Sigmoid colon (tissue), 6 donors: ENCODE measurements at regions not wholly inside any gene's neighbourhood (a gene's known extent, or its start where the extent isn't known, plus 50 kb on each side); places are given as distances from the start of the nearest gene placed in this dataset.

Experiments
- DNase-seq: peaks from one replicate; pipeline ENCODE4 v3.0.0-alpha.2; 2019
- H3K27ac ChIP-seq, 4 donors: fragments of 200-600 bp; sonication (generic); one replicate each; pipeline ENCODE4 v1.5.1; 2016 to 2019; ENCODE audit warnings: mild to moderate bottlenecking in 1 of 4
- H3K27me3 ChIP-seq, 3 donors: fragments of 200-600 bp; sonication (generic); one replicate each; pipeline ENCODE4 v1.5.1; 2019; ENCODE audit warnings: mild to moderate bottlenecking in 1 of 3
- H3K36me3 ChIP-seq, 4 donors: fragments of 200-600 bp; sonication (generic); one replicate each; pipeline ENCODE4 v1.5.1; 2016 to 2019
- H3K4me1 ChIP-seq, 4 donors: fragments of 200-600 bp; sonication (generic); one replicate each; pipeline ENCODE4 v1.5.1; 2017 to 2019
- H3K4me3 ChIP-seq, 4 donors: fragments of 200-600 bp; sonication (generic); one replicate each; pipeline ENCODE4 v1.5.1; 2017 to 2019; ENCODE audit warnings: mild to moderate bottlenecking in 2 of 4, moderate library complexity in 1 of 4
- H3K9me3 ChIP-seq, 4 donors: fragments of 200-600 bp in 3 of 4; sonication (generic) in 3 of 4; one replicate each; pipeline versions ENCODE4 v1.5.1 to v1.6.1; 2013 to 2019
- EP300 ChIP-seq, 4 donors: sonication (generic); formaldehyde crosslinking; IDR thresholded peaks; one replicate each; pipeline ENCODE4 v1.6.1; 2017; ENCODE audit warnings: antibody characterized with exemption in 4 of 4
- POLR2A ChIP-seq, 2 donors: fragments of 450-650 bp; IDR thresholded peaks; one replicate each; pipeline ENCODE4 v1.6.1; 2016; ENCODE audit warnings: antibody characterized with exemption in 2 of 2, mild to moderate bottlenecking in 2 of 2, moderate library complexity in 2 of 2
- POLR2AphosphoS5 ChIP-seq, 4 donors: sonication (generic); formaldehyde crosslinking; IDR thresholded peaks; one replicate each; pipeline ENCODE4 v1.6.1; 2017; ENCODE audit warnings: antibody characterized with exemption in 4 of 4
- WGBS, 2 donors: extraction: QIAGEN DNeasy Blood & Tissue Kit; methylation state at CpG; one replicate each; pipeline ENCODE4 v1.1.7; 2013; 5-methylcytosine and 5-hydroxymethylcytosine counted together
- intact Hi-C: fragments of 100-400 bp; cut with DNase I; formaldehyde crosslinking; loops from one replicate; pipeline ENCODE4 v1.15.1; 2023
- TF ChIP-seq, protein P1 (sequence below), 4 experiments: fragments of 450-650 bp in 3 of 4; fragments of 200-600 bp in 1 of 4; IDR thresholded peaks; one replicate each; pipeline ENCODE4 v1.5.1; 2016 to 2019; ENCODE audit warnings: antibody characterized with exemption in 4 of 4, mild to moderate bottlenecking in 3 of 4, moderate library complexity in 2 of 4
- donor health status: healthy with polysubstance abuse.
- donor health status: healthy.

DNA sequence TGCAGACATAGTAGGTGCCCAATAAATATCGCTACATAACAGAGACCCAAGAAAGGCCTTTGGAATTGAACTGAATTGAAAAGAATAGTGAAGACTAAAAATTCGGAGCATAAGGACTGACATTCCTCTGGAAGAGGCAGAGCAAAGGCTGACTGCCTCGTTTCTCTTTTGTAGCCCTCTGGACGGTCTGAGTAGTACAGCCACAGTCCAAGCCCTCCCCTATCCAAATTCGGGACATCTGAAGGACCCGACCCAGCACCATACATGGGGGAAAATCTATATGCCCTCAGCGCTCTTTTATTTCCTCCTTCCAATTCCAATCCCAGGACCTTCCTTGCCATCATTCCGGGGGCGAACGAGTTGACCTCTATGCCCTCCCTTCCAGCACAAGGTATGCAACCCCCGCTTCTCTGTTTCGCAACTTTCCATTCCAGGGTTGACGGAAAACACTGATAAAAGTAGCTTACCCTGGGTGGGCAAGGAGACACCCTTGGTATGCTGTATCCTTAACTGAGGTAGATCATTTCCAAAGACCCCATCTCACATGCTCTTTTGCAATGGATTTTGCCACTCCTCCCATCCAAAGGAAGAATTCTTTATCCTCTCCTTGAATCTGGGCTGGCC is 127.4 kb upstream of the MAP1LC3B2 start:
- DNase-seq, result no peak
- intact Hi-C loops, result loop anchor here (5.0 kb wide), 2 partner anchors 101 to 114 kb away; no protein-coding TSS in a partner anchor
- peaks cover 0 to 7% (median 0%) of the 10 kb centered on the region in 4 donors for H3K9me3 ChIP-seq
- 94 to 95% methylated on average over 13 of the region's 13 CpGs for WGBS, 2 donors
- TF ChIP-seq POLR2AphosphoS5 (IDR thresholded peaks at IDR 0.05), result no peak
- no peak for TF ChIP-seq POLR2A (IDR thresholded peaks at IDR 0.05)
- TF ChIP-seq EP300 (IDR thresholded peaks at IDR 0.05), result no peak
- TF ChIP-seq, protein P1, sequence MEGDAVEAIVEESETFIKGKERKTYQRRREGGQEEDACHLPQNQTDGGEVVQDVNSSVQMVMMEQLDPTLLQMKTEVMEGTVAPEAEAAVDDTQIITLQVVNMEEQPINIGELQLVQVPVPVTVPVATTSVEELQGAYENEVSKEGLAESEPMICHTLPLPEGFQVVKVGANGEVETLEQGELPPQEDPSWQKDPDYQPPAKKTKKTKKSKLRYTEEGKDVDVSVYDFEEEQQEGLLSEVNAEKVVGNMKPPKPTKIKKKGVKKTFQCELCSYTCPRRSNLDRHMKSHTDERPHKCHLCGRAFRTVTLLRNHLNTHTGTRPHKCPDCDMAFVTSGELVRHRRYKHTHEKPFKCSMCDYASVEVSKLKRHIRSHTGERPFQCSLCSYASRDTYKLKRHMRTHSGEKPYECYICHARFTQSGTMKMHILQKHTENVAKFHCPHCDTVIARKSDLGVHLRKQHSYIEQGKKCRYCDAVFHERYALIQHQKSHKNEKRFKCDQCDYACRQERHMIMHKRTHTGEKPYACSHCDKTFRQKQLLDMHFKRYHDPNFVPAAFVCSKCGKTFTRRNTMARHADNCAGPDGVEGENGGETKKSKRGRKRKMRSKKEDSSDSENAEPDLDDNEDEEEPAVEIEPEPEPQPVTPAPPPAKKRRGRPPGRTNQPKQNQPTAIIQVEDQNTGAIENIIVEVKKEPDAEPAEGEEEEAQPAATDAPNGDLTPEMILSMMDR (IDR thresholded peaks at IDR 0.05), result no peak
- peaks cover 0 to 32% (median 25%) of the 10 kb centered on the region in 4 donors for H3K4me1 ChIP-seq
- H3K27me3 ChIP-seq, result no peaks in the 10 kb centered on the region
- no peaks in the 10 kb centered on the region for H3K36me3 ChIP-seq
- H3K4me3 ChIP-seq, result no peak overlapping the region
- H3K27ac ChIP-seq, result peak overlapping the region in 2 of 4 donors; percentile 77 to 82

DNA sequence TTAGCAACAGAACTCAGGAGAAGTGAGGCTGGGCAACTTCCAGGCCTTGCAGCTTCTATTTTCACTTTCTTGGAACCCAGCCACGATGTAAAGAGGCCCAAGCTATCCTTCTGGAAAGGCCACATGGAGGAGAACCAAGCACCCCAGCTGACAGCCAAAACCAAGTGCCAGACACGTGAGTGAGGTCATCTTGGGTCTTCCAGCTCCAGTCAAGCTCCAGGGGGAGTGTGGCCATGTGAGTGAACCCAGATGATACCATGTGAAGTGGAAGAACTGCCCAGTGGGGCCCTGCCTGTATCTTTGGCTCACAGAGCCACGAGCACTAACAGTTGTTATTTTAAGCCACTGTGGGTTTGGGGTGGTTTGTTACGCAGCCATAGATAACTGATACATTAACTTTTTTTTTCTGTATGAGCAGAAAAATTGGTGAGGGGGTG is 126.8 kb upstream of the MAP1LC3B2 start:
- Histone ChIP-seq H3K4me1 (peaks cover 0 to 31% (median 23%) of the 10 kb centered on the region in 4 donors), H3K27ac (peak overlapping the region in 2 of 4 donors; percentile 77 to 82), H3K9me3 (peaks cover 0 to 7% (median 0%) of the 10 kb centered on the region in 4 donors), H3K36me3 (no peaks in the 10 kb centered on the region), H3K27me3 (no peaks in the 10 kb centered on the region), H3K4me3 (no peak overlapping the region)
- TF ChIP-seq POLR2AphosphoS5 (IDR thresholded peaks at IDR 0.05) (peak; percentile 62 to 91 (median 73)), POLR2A (IDR thresholded peaks at IDR 0.05) (no peak)
- DNase-seq, result peak; percentile 83
- WGBS, 2 donors, result 72 to 75% methylated on average over 4 of the region's 4 CpGs
- intact Hi-C loops, result loop anchor here (5.0 kb wide), 2 partner anchors 100 to 115 kb away; no protein-coding TSS in a partner anchor

DNA sequence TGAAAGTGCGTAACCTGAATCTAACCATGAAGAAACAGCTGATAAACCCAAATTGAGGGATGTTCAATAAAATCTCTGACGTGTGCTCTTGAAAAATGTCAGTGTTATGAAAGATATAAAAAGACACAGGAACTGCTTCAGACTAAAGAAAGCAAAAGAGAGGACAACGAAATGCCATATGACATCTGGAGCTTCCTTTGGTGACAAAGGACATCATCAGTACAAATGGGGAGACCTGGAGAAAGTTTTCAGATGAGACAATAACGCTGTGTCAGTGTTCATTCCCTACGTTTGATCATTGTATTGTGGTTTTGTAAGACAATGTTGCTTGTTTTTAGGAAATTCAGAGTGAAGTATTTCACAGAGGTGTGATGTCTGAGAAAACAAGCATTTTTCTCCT is 125.9 kb upstream of the MAP1LC3B2 start:
- TF ChIP-seq EP300 (IDR thresholded peaks at IDR 0.05), result no peak
- no peak for TF ChIP-seq POLR2AphosphoS5 (IDR thresholded peaks at IDR 0.05)
- TF ChIP-seq POLR2A (IDR thresholded peaks at IDR 0.05), result no peak
- TF ChIP-seq, protein P1 (IDR thresholded peaks at IDR 0.05), result no peak
- Histone ChIP-seq H3K36me3 (no peaks in the 10 kb centered on the region), H3K4me3 (no peak overlapping the region), H3K27me3 (no peaks in the 10 kb centered on the region), H3K27ac (peak overlapping the region; percentile 69 to 89 (median 80)), H3K4me1 (peaks cover 0 to 31% (median 23%) of the 10 kb centered on the region in 4 donors), H3K9me3 (peaks cover 0 to 7% (median 0%) of the 10 kb centered on the region in 4 donors)
- WGBS, 2 donors, result 64 to 77% methylated on average over 5 of the region's 5 CpGs
- intact Hi-C loops, result loop anchor here (5.0 kb wide), 2 partner anchors 99 to 116 kb away; no protein-coding TSS in a partner anchor
- no peak for DNase-seq

DNA sequence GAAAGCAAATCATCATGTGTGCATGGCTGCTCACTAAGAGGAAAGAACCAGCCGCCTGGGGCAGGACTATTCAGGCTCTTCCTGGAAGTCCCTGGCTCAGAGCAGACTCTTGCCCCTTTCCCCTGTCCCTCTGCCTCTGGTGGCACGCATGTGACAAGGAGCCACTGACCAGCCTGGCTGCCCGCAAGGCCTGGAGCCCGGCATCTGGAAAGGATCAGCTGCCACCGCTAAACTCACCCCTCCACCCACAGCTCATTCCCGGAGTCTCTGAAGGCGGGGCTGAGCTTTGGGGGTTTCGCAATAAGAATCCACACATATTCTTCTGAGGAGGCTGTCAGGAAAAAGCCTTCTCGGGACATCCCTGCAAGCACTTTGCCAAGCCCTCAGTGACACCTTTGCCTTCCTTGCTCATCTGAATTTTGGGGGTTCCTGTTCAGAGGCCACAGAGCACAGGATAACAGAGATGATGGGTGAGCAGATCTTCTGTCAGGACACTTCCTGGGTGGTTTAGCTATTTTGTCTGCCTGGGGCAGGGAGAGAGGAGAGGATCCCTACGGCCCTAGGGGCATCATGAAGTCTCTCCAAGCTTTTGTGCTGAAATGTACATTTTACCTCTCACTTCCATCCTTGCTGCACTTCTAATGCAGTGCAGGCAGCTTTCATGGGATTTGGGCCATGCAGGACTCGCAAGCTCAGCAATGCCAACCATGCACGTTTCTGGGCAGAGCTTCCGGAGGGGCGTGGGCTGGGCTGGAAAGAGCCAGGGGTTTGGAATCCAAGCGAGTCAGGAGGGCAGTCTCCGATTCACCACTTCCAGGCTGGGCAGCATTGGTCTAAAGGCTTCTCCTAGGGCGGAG is 124.8 kb upstream of the MAP1LC3B2 start:
- peaks cover 0 to 31% (median 23%) of the 10 kb centered on the region in 4 donors for H3K4me1 ChIP-seq
- TF ChIP-seq, protein P1 (IDR thresholded peaks at IDR 0.05), result no peak
- TF ChIP-seq EP300 (IDR thresholded peaks at IDR 0.05) (peak; percentile 45 to 92 (median 69)), POLR2AphosphoS5 (IDR thresholded peaks at IDR 0.05) (peak; percentile 90 to 97 (median 94)), POLR2A (IDR thresholded peaks at IDR 0.05) (no peak)
- peaks cover 0 to 7% (median 0%) of the 10 kb centered on the region in 4 donors for H3K9me3 ChIP-seq
- 22 to 51% methylated on average over 17 of the region's 17 CpGs for WGBS, 2 donors
- H3K36me3 ChIP-seq, result no peaks in the 10 kb centered on the region
- H3K27ac ChIP-seq, result peak overlapping the region; percentile 69 to 89 (median 80)
- no peaks in the 10 kb centered on the region for H3K27me3 ChIP-seq
- DNase-seq, result peak; percentile 95
- peak overlapping the region in 3 of 4 donors; percentile 14 to 30 (median 18) for H3K4me3 ChIP-seq
- intact Hi-C loops, result loop anchor here (1.0 to 5.0 kb wide), 3 partner anchors 21 to 117 kb away; no protein-coding TSS in a partner anchor
